ENCODE measurements at regions not wholly inside any gene's neighbourhood (a gene's known extent, or its start where the extent isn't known, plus 50 kb on each side); places are given as distances from the start of the nearest gene placed in this dataset.

GRCh38 chrX:43008356-43008755 lies 230.4 kb upstream of the PPP1R2C start:
- Histone ChIP-seq H3K27me3 (ENCODE audit: control insufficient read depth, insufficient read depth, low read length) (no peaks in the 10 kb centered on the region), H3K4me3 (ENCODE audit: low read length) (no peak overlapping the region), H3K9me3 (ENCODE audit: control insufficient read depth, low read depth, low read length) (no peaks in the 10 kb centered on the region), H3K4me1 (ENCODE audit: control insufficient read depth, insufficient read depth, low read length) (no peaks in the 10 kb centered on the region), H3K27ac (ENCODE audit: low read length) (no peak overlapping the region), H3K36me3 (ENCODE audit: control insufficient read depth, insufficient read depth, low read length) (no peaks in the 10 kb centered on the region)
- no peak for DNase-seq
- no CpG with 5 or more reads among the region's 1 CpG for WGBS (ENCODE audit: insufficient coverage, low lambda C conversion rate)

DNA sequence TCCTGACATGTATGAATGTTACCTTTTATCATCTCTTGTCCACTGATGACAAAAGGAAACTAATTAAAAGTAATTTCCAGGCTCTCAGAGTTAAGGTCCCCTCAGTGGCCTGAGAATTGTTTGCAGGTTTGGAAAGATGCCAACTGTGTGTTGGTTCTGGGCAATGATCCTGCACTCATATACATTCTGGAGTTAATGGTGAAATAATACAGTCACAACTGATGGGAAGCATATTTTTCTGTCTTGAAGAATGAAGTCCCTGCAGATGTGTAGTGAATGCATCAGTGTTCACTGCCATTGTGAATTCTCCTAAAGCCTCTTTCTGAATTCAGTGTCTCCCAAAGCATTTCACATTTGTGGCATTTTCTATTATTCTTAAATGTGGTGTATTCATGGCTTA lies 238.1 kb upstream of the PPP1R2C start:
- H3K27me3 ChIP-seq (ENCODE audit: control insufficient read depth, insufficient read depth, low read length): no peaks in the 10 kb centered on the region
- no peak overlapping the region for H3K27ac ChIP-seq (ENCODE audit: low read length)
- no peak overlapping the region for H3K4me3 ChIP-seq (ENCODE audit: low read length)
- H3K9me3 ChIP-seq (ENCODE audit: control insufficient read depth, low read depth, low read length): no peaks in the 10 kb centered on the region
- DNase-seq: no peak
- no peaks in the 10 kb centered on the region for H3K4me1 ChIP-seq (ENCODE audit: control insufficient read depth, insufficient read depth, low read length)
- no peaks in the 10 kb centered on the region for H3K36me3 ChIP-seq (ENCODE audit: control insufficient read depth, insufficient read depth, low read length)

DNA sequence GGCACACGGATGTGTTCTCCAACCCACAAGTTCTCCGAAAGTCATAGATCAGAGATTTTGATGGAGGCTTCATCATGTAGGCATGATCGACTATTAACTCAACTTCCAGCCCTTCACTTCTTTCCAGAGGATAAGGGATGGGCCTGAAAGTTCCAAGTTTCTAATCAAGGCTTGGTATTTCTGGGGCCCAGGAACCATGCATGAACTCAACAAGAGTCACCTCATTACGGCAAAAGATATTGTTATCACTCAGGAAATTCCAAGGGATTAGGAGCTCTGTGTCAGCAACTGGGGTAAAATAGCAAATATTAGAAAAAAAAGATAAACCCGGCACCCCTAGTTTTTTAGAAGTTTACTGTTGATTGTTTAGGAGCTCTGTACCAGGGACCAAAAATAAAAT lies 240.1 kb upstream of the PPP1R2C start:
- no peak overlapping the region for H3K4me3 ChIP-seq (ENCODE audit: low read length)
- no peak for DNase-seq
- H3K9me3 ChIP-seq (ENCODE audit: control insufficient read depth, low read depth, low read length): no peaks in the 10 kb centered on the region
- H3K4me1 ChIP-seq (ENCODE audit: control insufficient read depth, insufficient read depth, low read length): no peaks in the 10 kb centered on the region
- no peak overlapping the region for H3K27ac ChIP-seq (ENCODE audit: low read length)
- WGBS (ENCODE audit: insufficient coverage, low lambda C conversion rate): no CpG with 5 or more reads among the region's 5 CpGs
- H3K27me3 ChIP-seq (ENCODE audit: control insufficient read depth, insufficient read depth, low read length): no peaks in the 10 kb centered on the region
- H3K36me3 ChIP-seq (ENCODE audit: control insufficient read depth, insufficient read depth, low read length): no peaks in the 10 kb centered on the region

GRCh38 chrX:43019021-43019420 lies 241.1 kb upstream of the PPP1R2C start:
- WGBS (ENCODE audit: insufficient coverage, low lambda C conversion rate): 83% methylated on average over 1 of the region's 3 CpGs
- Histone ChIP-seq H3K4me1 (ENCODE audit: control insufficient read depth, insufficient read depth, low read length) (no peaks in the 10 kb centered on the region), H3K27ac (ENCODE audit: low read length) (no peak overlapping the region), H3K36me3 (ENCODE audit: control insufficient read depth, insufficient read depth, low read length) (no peaks in the 10 kb centered on the region), H3K4me3 (ENCODE audit: low read length) (no peak overlapping the region), H3K27me3 (ENCODE audit: control insufficient read depth, insufficient read depth, low read length) (no peaks in the 10 kb centered on the region), H3K9me3 (ENCODE audit: control insufficient read depth, low read depth, low read length) (no peaks in the 10 kb centered on the region)
- DNase-seq: no peak

GRCh38 chrX:43025806-43026315 lies 247.9 kb upstream of the PPP1R2C start:
- no peaks in the 10 kb centered on the region for H3K36me3 ChIP-seq (ENCODE audit: control insufficient read depth, insufficient read depth, low read length)
- DNase-seq: no peak
- no peak overlapping the region for H3K4me3 ChIP-seq (ENCODE audit: low read length)
- H3K27ac ChIP-seq (ENCODE audit: low read length): no peak overlapping the region
- H3K4me1 ChIP-seq (ENCODE audit: control insufficient read depth, insufficient read depth, low read length): no peaks in the 10 kb centered on the region
- H3K9me3 ChIP-seq (ENCODE audit: control insufficient read depth, low read depth, low read length): no peaks in the 10 kb centered on the region
- WGBS (ENCODE audit: insufficient coverage, low lambda C conversion rate): no CpG with 5 or more reads among the region's 1 CpG
- no peaks in the 10 kb centered on the region for H3K27me3 ChIP-seq (ENCODE audit: control insufficient read depth, insufficient read depth, low read length)

DNA sequence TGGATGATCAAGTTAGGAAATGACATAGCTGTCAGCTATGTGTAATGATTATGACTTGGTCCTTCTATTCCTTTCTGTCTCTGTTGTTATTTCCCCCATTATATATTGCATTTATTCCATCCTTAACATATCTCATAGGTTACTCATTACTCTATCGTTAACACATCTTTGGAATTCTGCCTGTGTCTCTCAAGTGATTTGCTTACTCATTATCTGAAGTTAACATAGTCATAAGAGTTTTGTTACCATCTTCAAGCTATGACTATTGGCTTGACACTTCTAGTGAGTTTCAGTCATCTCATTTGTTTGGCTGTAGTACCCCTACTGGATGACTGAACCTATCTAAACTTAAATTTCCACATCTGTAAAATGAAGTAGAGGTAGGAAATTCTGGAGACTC lies 286.1 kb upstream of the PPP1R2C start:
- Histone ChIP-seq H3K27ac (ENCODE audit: low read length) (no peak overlapping the region), H3K4me1 (ENCODE audit: control insufficient read depth, insufficient read depth, low read length) (no peaks in the 10 kb centered on the region), H3K27me3 (ENCODE audit: control insufficient read depth, insufficient read depth, low read length) (no peaks in the 10 kb centered on the region), H3K4me3 (ENCODE audit: low read length) (no peak overlapping the region), H3K36me3 (ENCODE audit: control insufficient read depth, insufficient read depth, low read length) (no peaks in the 10 kb centered on the region), H3K9me3 (ENCODE audit: control insufficient read depth, low read depth, low read length) (no peaks in the 10 kb centered on the region)
- no peak for DNase-seq
- no CpG with 5 or more reads among the region's 1 CpG for WGBS (ENCODE audit: insufficient coverage, low lambda C conversion rate)

GRCh38 chrX:43065978-43066377 lies 288.0 kb upstream of the PPP1R2C start:
- H3K4me3 ChIP-seq (ENCODE audit: low read length): no peak overlapping the region
- no peaks in the 10 kb centered on the region for H3K36me3 ChIP-seq (ENCODE audit: control insufficient read depth, insufficient read depth, low read length)
- no peaks in the 10 kb centered on the region for H3K4me1 ChIP-seq (ENCODE audit: control insufficient read depth, insufficient read depth, low read length)
- no peaks in the 10 kb centered on the region for H3K9me3 ChIP-seq (ENCODE audit: control insufficient read depth, low read depth, low read length)
- no peak for DNase-seq
- H3K27ac ChIP-seq (ENCODE audit: low read length): no peak overlapping the region
- WGBS (ENCODE audit: insufficient coverage, low lambda C conversion rate): 29% methylated on average over 1 of the region's 2 CpGs
- H3K27me3 ChIP-seq (ENCODE audit: control insufficient read depth, insufficient read depth, low read length): no peaks in the 10 kb centered on the region

DNA sequence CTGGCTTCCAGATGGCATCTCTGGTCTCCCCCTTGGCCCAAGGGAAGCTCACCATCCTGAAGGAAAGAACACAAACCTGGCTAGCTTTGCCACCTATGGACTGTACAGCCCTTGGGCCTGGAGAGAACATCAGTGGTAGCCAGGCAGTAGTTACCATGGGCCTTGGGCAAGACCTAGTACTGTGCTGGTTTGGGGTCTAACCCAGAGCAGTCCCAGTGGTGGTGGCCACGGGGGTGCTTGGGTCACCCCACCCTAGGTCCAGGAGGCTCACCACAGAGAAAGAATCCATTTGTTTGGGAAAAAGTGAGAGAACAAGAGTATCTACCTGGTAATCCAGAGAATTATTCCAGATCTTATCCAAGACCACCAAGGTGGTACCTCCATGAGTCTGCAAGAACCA lies 290.7 kb upstream of the PPP1R2C start:
- no peaks in the 10 kb centered on the region for H3K4me1 ChIP-seq (ENCODE audit: control insufficient read depth, insufficient read depth, low read length)
- H3K9me3 ChIP-seq (ENCODE audit: control insufficient read depth, low read depth, low read length): no peaks in the 10 kb centered on the region
- no peak for DNase-seq
- H3K36me3 ChIP-seq (ENCODE audit: control insufficient read depth, insufficient read depth, low read length): no peaks in the 10 kb centered on the region
- no peak overlapping the region for H3K27ac ChIP-seq (ENCODE audit: low read length)
- no peak overlapping the region for H3K4me3 ChIP-seq (ENCODE audit: low read length)
- H3K27me3 ChIP-seq (ENCODE audit: control insufficient read depth, insufficient read depth, low read length): no peaks in the 10 kb centered on the region
- WGBS (ENCODE audit: insufficient coverage, low lambda C conversion rate): no CpG with 5 or more reads among the region's 1 CpG

GRCh38 chrX:43083016-43083415 lies 305.1 kb upstream of the PPP1R2C start:
- Histone ChIP-seq H3K27ac (ENCODE audit: low read length) (peak overlapping the region; percentile 60), H3K9me3 (ENCODE audit: control insufficient read depth, low read depth, low read length) (no peaks in the 10 kb centered on the region), H3K36me3 (ENCODE audit: control insufficient read depth, insufficient read depth, low read length) (no peaks in the 10 kb centered on the region), H3K4me1 (ENCODE audit: control insufficient read depth, insufficient read depth, low read length) (no peaks in the 10 kb centered on the region), H3K4me3 (ENCODE audit: low read length) (no peak overlapping the region), H3K27me3 (ENCODE audit: control insufficient read depth, insufficient read depth, low read length) (no peaks in the 10 kb centered on the region)
- 29% methylated on average over 1 of the region's 1 CpG for WGBS (ENCODE audit: insufficient coverage, low lambda C conversion rate)
- peak in 1 of 2 donors; percentile 59 for DNase-seq

- Histone ChIP-seq H3K27ac (ENCODE audit: low read length) (no peak overlapping the region), H3K27me3 (ENCODE audit: control insufficient read depth, insufficient read depth, low read length) (no peaks in the 10 kb centered on the region), H3K4me3 (ENCODE audit: low read length) (no peak overlapping the region), H3K36me3 (ENCODE audit: control insufficient read depth, insufficient read depth, low read length) (no peaks in the 10 kb centered on the region), H3K4me1 (ENCODE audit: control insufficient read depth, insufficient read depth, low read length) (no peaks in the 10 kb centered on the region), H3K9me3 (ENCODE audit: control insufficient read depth, low read depth, low read length) (no peaks in the 10 kb centered on the region)
- DNase-seq: no peak
Observed at GRCh38 chrX:43087830-43088229, 309.9 kb upstream of the PPP1R2C start.

- H3K9me3 ChIP-seq (ENCODE audit: control insufficient read depth, low read depth, low read length): no peaks in the 10 kb centered on the region
- no peaks in the 10 kb centered on the region for H3K27me3 ChIP-seq (ENCODE audit: control insufficient read depth, insufficient read depth, low read length)
- no peaks in the 10 kb centered on the region for H3K36me3 ChIP-seq (ENCODE audit: control insufficient read depth, insufficient read depth, low read length)
- no peaks in the 10 kb centered on the region for H3K4me1 ChIP-seq (ENCODE audit: control insufficient read depth, insufficient read depth, low read length)
- DNase-seq: no peak
- no peak overlapping the region for H3K27ac ChIP-seq (ENCODE audit: low read length)
- WGBS (ENCODE audit: insufficient coverage, low lambda C conversion rate): 100% methylated on average over 1 of the region's 2 CpGs
- no peak overlapping the region for H3K4me3 ChIP-seq (ENCODE audit: low read length)
Observed at GRCh38 chrX:43096830-43097229, 318.9 kb upstream of the PPP1R2C start.
